Karpas-422 (cell line): ENCODE measurements at regions not wholly inside any gene's neighbourhood (a gene's known extent, or its start where the extent isn't known, plus 50 kb on each side); places are given as distances from the start of the nearest gene placed in this dataset.

Experiments
- DNase-seq: peaks from one replicate; pipeline ENCODE4 v3.0.0-alpha.2; 2015
- H2AFZ ChIP-seq: fragments of 200-600 bp; sonication (generic); 2 replicates; pipeline ENCODE4 v1.6.1; 2014; ENCODE audit warnings: antibody characterized with exemption, low read length, mixed read lengths
- H3K27ac ChIP-seq: fragments of 200-600 bp; sonication (generic); 2 replicates; pipeline ENCODE4 v1.5.1; 2014; ENCODE audit warnings: mild to moderate bottlenecking, low read length, moderate library complexity
- H3K27me3 ChIP-seq: fragments of 200-600 bp; sonication (generic); 2 replicates; pipeline ENCODE4 v1.6.1; 2014; ENCODE audit warnings: low read length, mixed read lengths
- H3K36me3 ChIP-seq: fragments of 200-600 bp; sonication (generic); 2 replicates; pipeline ENCODE4 v1.6.1; 2014; ENCODE audit warnings: low read length, mixed read lengths; ENCODE audit not compliant: insufficient read depth
- H3K4me1 ChIP-seq: fragments of 200-600 bp; sonication (generic); 2 replicates; pipeline ENCODE4 v1.6.1; 2014; ENCODE audit warnings: mild to moderate bottlenecking, low read length, mixed read lengths
- H3K4me2 ChIP-seq: fragments of 200-600 bp; sonication (generic); 2 replicates; pipeline ENCODE4 v1.6.1; 2014; ENCODE audit warnings: low read length, low read depth, mild to moderate bottlenecking; ENCODE audit not compliant: poor library complexity, severe bottlenecking
- H3K4me3 ChIP-seq: fragments of 200-600 bp; sonication (generic); 2 replicates; pipeline ENCODE4 v1.5.1; 2014; ENCODE audit warnings: mild to moderate bottlenecking, antibody characterized with exemption, low read length, mixed read lengths
- H3K79me2 ChIP-seq: fragments of 200-600 bp; sonication (generic); 2 replicates; pipeline ENCODE4 v1.6.1; 2014; ENCODE audit warnings: mild to moderate bottlenecking, low read length, mixed read lengths
- H3K9ac ChIP-seq: fragments of 200-600 bp; sonication (generic); 2 replicates; pipeline ENCODE4 v1.6.0; 2014; ENCODE audit warnings: low read length
- H3K9me2 ChIP-seq: fragments of 200-600 bp; sonication (generic), shearing (Covaris generic); replicated peaks from 2 replicates; pipeline ENCODE4 v1.6.0; 2014; ENCODE audit warnings: mild to moderate bottlenecking, low read length, moderate library complexity; ENCODE audit not compliant: insufficient read depth
- H3K9me3 ChIP-seq: fragments of 300-700, 200-600 bp; sonication (generic); 2 replicates; pipeline ENCODE4 v1.6.1; 2014; ENCODE audit warnings: low read length, mixed read lengths
- H4K20me1 ChIP-seq: fragments of 200-600 bp; sonication (generic); 2 replicates; pipeline ENCODE4 v1.6.1; 2014; ENCODE audit warnings: mild to moderate bottlenecking, antibody characterized with exemption, low read length, low read depth; ENCODE audit not compliant: insufficient read depth

DNA sequence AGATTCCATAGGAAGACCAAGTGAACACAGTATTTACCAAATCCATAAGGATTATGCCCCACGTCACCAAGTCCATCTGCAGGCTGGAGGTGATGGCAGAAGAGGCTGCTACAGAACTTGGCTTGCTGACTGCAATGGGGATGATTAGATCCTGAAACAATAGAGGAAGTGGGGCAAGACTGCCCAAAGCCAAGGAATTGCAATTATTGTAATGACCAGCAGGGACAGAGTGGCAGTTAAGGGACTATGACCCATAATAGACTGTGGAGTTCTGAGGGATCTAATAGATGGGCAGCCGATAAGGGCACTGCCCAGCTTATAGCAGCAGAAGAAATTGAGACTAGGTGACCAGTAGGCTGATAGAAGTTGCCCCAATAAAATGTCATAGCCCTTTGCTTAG lies 108.4 kb downstream of the MINAR1 start:
- no peaks in the 10 kb centered on the region for H3K36me3 ChIP-seq
- no peak overlapping the region for H3K4me3 ChIP-seq
- no peak overlapping the region for H3K27ac ChIP-seq
- no peak overlapping the region for H3K4me2 ChIP-seq
- no peak overlapping the region for H2AFZ ChIP-seq
- no peaks in the 10 kb centered on the region for H3K9me2 ChIP-seq
- H3K9me3 ChIP-seq = no peaks in the 10 kb centered on the region
- H3K4me1 ChIP-seq = no peaks in the 10 kb centered on the region
- DNase-seq = peak; percentile 47
- no peak overlapping the region for H3K9ac ChIP-seq
- H4K20me1 ChIP-seq = no peaks in the 10 kb centered on the region
- no peaks in the 10 kb centered on the region for H3K79me2 ChIP-seq
- no peaks in the 10 kb centered on the region for H3K27me3 ChIP-seq

DNA sequence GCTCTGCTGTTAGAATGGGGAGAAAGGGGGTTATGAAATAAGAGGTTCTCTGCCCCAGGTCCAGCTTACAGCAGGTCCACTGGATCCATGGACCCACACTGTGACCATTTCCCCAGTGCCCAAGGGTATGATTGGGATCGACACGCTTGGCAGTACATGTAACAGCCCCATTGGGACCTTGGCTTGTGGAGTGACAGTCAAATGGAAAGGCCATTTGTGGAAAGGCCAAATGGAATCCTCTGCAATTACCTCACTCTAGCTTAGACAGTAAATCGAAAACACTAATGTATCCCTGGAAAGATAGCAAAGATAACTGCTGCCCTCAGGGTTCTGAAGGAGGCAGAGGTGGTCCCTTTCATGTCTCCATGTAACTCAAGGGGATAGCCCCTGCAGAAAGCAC lies 109.1 kb downstream of the MINAR1 start:
- H3K27ac ChIP-seq = no peak overlapping the region
- H3K4me3 ChIP-seq = no peak overlapping the region
- H4K20me1 ChIP-seq = no peaks in the 10 kb centered on the region
- no peak for DNase-seq
- no peaks in the 10 kb centered on the region for H3K4me1 ChIP-seq
- H3K9ac ChIP-seq = no peak overlapping the region
- H3K4me2 ChIP-seq = no peak overlapping the region
- H3K36me3 ChIP-seq = no peaks in the 10 kb centered on the region
- no peak overlapping the region for H2AFZ ChIP-seq
- no peaks in the 10 kb centered on the region for H3K27me3 ChIP-seq
- no peaks in the 10 kb centered on the region for H3K79me2 ChIP-seq
- H3K9me3 ChIP-seq = no peaks in the 10 kb centered on the region
- H3K9me2 ChIP-seq = no peaks in the 10 kb centered on the region

DNA sequence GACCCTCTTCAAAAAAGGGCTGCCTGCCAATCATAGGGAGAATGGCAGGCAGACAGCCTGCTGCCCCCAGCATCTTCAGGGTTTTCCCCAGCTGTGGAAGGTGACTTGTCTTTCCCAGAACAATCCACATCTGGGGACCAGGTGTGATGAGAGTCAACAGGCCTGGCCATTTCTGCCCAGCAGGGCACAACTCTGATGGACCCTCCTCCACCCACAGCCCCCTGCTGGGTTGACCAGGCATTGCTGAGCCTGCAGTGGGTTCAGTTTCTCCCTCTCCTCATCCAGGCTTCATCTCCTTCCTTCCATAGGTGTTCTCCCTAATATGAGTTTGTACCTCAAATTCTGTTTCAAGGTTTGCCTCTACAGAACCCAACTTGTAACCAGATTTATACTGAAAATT lies 111.0 kb downstream of the MINAR1 start:
- Histone ChIP-seq H3K27ac (no peak overlapping the region), H3K79me2 (no peaks in the 10 kb centered on the region), H3K27me3 (no peaks in the 10 kb centered on the region), H3K4me3 (no peak overlapping the region), H3K9me2 (no peaks in the 10 kb centered on the region), H3K9ac (no peak overlapping the region), H3K4me2 (no peak overlapping the region), H3K4me1 (no peaks in the 10 kb centered on the region), H4K20me1 (no peaks in the 10 kb centered on the region), H3K9me3 (no peaks in the 10 kb centered on the region), H3K36me3 (no peaks in the 10 kb centered on the region), H2AFZ (no peak overlapping the region)
- DNase-seq = no peak

DNA sequence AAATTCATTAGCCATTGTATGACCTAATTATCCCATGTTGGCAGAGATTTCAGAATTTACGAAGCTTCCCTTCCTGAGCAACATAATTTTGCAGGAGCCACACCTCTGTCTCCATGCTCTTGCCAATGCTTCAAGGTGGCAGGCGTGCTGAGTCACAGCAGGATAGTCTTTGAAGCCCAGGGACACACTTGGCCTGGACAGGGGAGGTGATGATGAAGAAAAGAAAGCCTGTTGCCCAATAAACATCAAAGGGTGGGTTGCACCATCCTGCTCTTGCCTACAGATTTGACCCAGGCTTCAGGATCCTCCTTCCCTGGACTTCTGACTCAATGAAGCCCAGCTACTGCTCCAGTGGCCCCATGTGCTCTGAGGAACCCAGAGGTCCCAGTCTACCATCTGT lies 117.1 kb downstream of the MINAR1 start:
- Histone ChIP-seq H3K4me3 (no peak overlapping the region), H3K27ac (no peak overlapping the region), H3K9me2 (no peaks in the 10 kb centered on the region), H4K20me1 (no peaks in the 10 kb centered on the region), H3K27me3 (no peaks in the 10 kb centered on the region), H3K9me3 (no peaks in the 10 kb centered on the region), H3K36me3 (no peaks in the 10 kb centered on the region), H3K79me2 (no peaks in the 10 kb centered on the region), H3K4me1 (no peaks in the 10 kb centered on the region), H2AFZ (no peak overlapping the region), H3K4me2 (no peak overlapping the region), H3K9ac (no peak overlapping the region)
- DNase-seq = no peak

DNA sequence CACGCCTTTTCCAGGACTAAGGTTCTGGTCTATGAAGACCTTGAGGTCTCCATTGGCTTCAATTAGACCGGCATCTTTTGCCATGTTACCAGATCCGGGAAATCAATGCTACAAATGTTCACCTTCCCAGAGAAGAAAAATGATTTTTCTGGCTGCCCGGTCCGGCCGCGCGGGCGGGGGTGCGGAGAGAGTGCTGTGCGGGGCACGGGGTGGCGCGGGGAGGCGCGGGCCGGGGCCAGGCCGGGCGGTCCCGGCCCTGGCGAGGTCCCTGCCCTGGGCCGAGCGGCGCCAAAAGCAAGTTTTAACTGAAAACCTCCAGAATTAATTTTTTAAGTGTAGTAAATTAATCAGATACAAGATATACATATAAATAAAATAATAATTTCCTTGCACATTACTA lies 128.2 kb downstream of the MINAR1 start:
- Histone ChIP-seq H3K27ac (no peak overlapping the region), H4K20me1 (no peaks in the 10 kb centered on the region), H3K27me3 (no peaks in the 10 kb centered on the region), H3K36me3 (no peaks in the 10 kb centered on the region), H3K9me2 (no peaks in the 10 kb centered on the region), H2AFZ (no peak overlapping the region), H3K4me1 (no peaks in the 10 kb centered on the region), H3K79me2 (no peaks in the 10 kb centered on the region), H3K4me3 (no peak overlapping the region), H3K4me2 (no peak overlapping the region), H3K9me3 (no peaks in the 10 kb centered on the region), H3K9ac (no peak overlapping the region)
- no peak for DNase-seq

DNA sequence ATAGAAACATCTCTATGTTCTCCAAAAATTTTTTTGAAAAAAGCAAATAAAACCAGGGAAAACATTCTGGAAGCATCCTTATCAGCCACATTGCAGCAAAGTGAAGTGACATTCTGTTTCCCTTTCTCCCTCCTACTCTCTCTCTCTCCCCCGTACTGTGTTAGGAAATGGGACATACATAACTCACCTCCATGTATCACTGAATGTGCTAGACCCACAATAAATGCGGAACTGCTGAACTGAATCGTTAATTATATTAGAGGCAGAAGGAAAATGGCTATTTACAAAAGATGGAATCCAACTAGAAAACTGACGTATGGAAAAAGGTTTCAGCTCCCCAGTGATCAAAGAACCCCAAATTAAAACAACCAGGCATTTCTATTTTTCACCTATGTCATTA lies 129.8 kb downstream of the MINAR1 start:
- Histone ChIP-seq H3K9me3 (no peaks in the 10 kb centered on the region), H3K4me2 (no peak overlapping the region), H3K4me3 (no peak overlapping the region), H3K9me2 (no peaks in the 10 kb centered on the region), H3K27ac (no peak overlapping the region), H3K36me3 (no peaks in the 10 kb centered on the region), H3K27me3 (no peaks in the 10 kb centered on the region), H3K4me1 (no peaks in the 10 kb centered on the region), H4K20me1 (no peaks in the 10 kb centered on the region), H3K9ac (no peak overlapping the region), H3K79me2 (no peaks in the 10 kb centered on the region), H2AFZ (no peak overlapping the region)
- DNase-seq = no peak

DNA sequence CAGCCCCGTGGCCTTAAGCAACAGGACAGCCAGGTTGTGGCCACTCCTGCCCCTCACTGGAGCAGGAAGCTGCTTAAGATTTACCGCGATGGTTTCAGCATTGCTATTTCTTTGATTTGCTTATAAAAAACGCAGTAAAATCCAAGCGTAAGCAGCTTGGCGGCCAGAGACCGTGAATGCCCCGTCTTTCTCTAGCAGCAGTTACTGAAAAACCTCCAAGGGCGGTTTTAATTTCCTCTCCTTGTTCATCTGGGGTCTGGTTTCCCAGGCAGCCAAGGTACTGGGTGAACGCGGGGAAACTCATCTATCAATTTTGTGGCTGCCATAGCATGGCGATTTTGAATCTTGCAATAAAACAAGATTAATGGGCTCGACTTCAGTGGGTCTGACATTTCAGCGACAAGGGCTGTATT lies 130.3 kb downstream of the MINAR1 start:
- Histone ChIP-seq H3K27me3 (no peaks in the 10 kb centered on the region), H4K20me1 (no peaks in the 10 kb centered on the region), H3K27ac (no peak overlapping the region), H3K9me2 (no peaks in the 10 kb centered on the region), H2AFZ (no peak overlapping the region), H3K4me1 (no peaks in the 10 kb centered on the region), H3K4me3 (no peak overlapping the region), H3K9ac (no peak overlapping the region), H3K79me2 (no peaks in the 10 kb centered on the region), H3K4me2 (no peak overlapping the region), H3K9me3 (no peaks in the 10 kb centered on the region), H3K36me3 (no peaks in the 10 kb centered on the region)
- DNase-seq = no peak

DNA sequence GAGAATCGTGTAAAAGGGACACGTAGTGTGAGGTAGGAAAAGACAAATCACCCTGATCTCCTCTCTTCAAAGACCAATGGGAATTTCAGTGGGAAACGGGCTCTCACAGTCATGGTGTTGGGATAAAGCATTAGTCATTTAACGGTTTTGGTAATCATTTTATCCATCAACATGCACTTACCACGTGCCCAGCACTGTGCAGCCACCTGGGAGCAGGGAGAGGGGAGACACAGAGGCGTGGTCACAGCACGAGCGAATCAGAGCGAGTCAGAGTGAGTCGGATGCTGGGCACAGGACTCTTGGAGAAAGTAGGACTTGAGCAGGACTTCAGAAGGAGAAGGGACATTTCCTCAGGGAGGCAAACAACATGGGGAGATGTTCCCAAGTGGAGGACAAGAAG lies 130.8 kb downstream of the MINAR1 start:
- Histone ChIP-seq H3K4me3 (no peak overlapping the region), H3K9ac (no peak overlapping the region), H3K4me1 (no peaks in the 10 kb centered on the region), H3K27me3 (no peaks in the 10 kb centered on the region), H3K27ac (no peak overlapping the region), H3K36me3 (no peaks in the 10 kb centered on the region), H3K9me2 (no peaks in the 10 kb centered on the region), H3K4me2 (no peak overlapping the region), H3K79me2 (no peaks in the 10 kb centered on the region), H2AFZ (no peak overlapping the region), H3K9me3 (no peaks in the 10 kb centered on the region), H4K20me1 (no peaks in the 10 kb centered on the region)
- DNase-seq = no peak

DNA sequence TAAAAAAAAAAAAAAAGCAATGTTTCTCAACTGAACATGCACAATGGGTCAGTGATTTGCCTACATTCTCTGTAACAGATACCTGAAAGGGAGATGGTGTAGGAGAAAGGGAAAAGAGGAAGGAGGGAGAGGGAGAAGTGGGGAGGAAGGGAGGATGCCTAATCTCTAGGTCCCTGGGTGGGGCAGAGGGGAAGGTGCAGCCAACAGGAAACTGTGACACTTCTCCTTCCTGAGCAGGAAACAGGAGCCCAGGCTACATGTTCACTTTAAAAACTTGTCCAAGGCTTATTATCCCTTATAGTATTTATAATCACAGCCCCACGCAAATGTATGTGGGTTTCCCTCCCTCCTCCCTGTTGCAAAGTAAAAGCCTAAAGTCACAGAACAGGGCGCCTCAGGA lies 137.9 kb downstream of the MINAR1 start:
- H3K27me3 ChIP-seq = no peaks in the 10 kb centered on the region
- no peaks in the 10 kb centered on the region for H3K36me3 ChIP-seq
- no peak overlapping the region for H3K27ac ChIP-seq
- DNase-seq = no peak
- H3K9ac ChIP-seq = no peak overlapping the region
- H3K4me3 ChIP-seq = no peak overlapping the region
- no peak overlapping the region for H3K4me2 ChIP-seq
- no peak overlapping the region for H2AFZ ChIP-seq
- no peaks in the 10 kb centered on the region for H4K20me1 ChIP-seq
- no peaks in the 10 kb centered on the region for H3K79me2 ChIP-seq
- H3K4me1 ChIP-seq = no peaks in the 10 kb centered on the region
- H3K9me2 ChIP-seq = no peaks in the 10 kb centered on the region
- H3K9me3 ChIP-seq = no peaks in the 10 kb centered on the region
